ENCODE measurements at regions not wholly inside any gene's neighbourhood (a gene's known extent, or its start where the extent isn't known, plus 50 kb on each side); places are given as distances from the start of the nearest gene placed in this dataset.

- no peak for TF ChIP-seq CTCF (conservative IDR thresholded peaks at IDR 0.05)
- no peak for TF ChIP-seq EZH2 (IDR thresholded peaks at IDR 0.05; ENCODE audit: low read depth)
Observed at GRCh38 chr11:69209421-69210309, 53.9 kb downstream of the SMIM38 start.
